ENCODE measurements at regions not wholly inside any gene's neighbourhood (a gene's known extent, or its start where the extent isn't known, plus 50 kb on each side); places are given as distances from the start of the nearest gene placed in this dataset.

DNA sequence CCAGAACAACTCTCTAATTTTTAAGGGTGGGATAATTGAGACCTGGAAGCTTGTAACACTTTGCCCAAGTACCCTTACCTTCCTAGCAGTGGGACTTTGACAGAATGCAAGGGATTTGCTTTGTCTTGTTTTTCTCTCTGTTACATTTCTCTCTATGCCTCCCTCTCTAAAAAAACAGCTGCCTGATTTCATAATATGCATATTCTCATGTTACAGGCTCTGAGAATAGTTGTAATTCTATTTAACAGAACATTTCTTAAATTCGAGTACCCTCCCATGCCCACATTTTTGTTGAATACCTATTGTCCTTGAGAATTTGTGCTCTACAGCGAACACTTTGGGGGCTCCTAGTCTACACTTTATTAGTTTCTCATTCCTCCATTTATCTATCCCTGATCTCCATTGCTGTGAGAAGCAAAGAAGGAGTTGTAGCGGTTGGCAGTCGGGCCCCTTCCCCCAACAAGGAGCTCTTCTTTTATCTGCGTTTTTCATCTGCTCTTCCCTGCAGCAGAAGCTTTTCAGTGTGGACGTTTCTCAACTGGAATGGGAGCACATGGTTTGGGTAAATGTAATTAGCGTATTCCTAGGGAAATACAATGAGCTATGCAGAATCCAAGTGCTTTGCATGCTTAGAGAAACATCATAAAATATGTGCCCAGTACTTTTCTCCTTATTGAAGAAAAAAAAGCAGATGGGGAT is 117.7 kb upstream of the CCDC90B start:
- Histone ChIP-seq H3K4me3 (no peak overlapping the region), H3K27me3 (no peaks in the 10 kb centered on the region), H3K36me3 (replicated peaks in 1 of 2; ENCODE audit: insufficient read depth in 1 of 2, low read depth in 2 of 2) (no peaks in the 10 kb centered on the region), H3K9me3 (no peaks in the 10 kb centered on the region), H3K4me1 (peaks cover 9% of the 10 kb centered on the region), H3K27ac (no peak overlapping the region)
- DNase-seq (no peak), ATAC-seq (no peak)
- WGBS, 2 donors = 72 to 74% methylated on average over 7 of the region's 7 CpGs
- TF ChIP-seq, protein P1, sequence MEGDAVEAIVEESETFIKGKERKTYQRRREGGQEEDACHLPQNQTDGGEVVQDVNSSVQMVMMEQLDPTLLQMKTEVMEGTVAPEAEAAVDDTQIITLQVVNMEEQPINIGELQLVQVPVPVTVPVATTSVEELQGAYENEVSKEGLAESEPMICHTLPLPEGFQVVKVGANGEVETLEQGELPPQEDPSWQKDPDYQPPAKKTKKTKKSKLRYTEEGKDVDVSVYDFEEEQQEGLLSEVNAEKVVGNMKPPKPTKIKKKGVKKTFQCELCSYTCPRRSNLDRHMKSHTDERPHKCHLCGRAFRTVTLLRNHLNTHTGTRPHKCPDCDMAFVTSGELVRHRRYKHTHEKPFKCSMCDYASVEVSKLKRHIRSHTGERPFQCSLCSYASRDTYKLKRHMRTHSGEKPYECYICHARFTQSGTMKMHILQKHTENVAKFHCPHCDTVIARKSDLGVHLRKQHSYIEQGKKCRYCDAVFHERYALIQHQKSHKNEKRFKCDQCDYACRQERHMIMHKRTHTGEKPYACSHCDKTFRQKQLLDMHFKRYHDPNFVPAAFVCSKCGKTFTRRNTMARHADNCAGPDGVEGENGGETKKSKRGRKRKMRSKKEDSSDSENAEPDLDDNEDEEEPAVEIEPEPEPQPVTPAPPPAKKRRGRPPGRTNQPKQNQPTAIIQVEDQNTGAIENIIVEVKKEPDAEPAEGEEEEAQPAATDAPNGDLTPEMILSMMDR (IDR thresholded peaks at IDR 0.05) = no peak
- TF ChIP-seq POLR2A (IDR thresholded peaks at IDR 0.05) = no peak
- intact Hi-C loops (cut with DNase I) = no loop called here

DNA sequence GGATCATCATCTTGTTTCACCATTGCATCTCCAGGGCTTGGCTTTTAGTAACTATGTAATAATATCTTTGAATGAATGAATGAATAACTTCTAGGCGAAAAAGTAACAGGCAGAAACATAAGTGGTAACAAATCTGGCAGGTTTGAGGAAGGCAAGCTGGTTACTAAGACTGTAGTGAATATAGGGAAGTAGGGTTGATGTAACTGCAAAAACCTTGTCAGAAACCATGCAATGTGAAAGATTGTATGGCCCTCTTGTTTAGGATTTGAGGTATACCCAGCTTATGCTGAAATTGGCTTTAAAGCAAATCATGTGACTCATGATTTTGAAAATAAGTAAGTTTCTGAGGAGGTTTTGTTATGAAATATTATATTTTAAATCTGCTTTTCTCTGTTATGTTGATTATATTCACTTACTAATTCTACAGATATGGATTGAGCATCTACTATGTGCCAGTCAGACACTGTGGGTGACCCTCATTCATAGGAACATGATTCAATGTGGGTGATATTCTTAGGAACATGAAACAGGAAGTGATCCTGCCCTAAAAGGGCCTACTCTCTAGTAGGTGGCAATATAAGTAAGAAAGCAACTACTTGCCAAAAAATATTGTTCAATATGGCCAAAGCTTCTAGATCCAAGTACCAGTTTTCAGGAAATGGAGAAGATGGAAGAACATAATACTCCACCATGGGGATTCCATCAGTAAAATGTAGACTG is 115.5 kb upstream of the CCDC90B start:
- Histone ChIP-seq H3K27ac (no peak overlapping the region), H3K27me3 (no peaks in the 10 kb centered on the region), H3K36me3 (replicated peaks in 1 of 2; ENCODE audit: insufficient read depth in 1 of 2, low read depth in 2 of 2) (no peaks in the 10 kb centered on the region), H3K4me3 (no peak overlapping the region), H3K4me1 (no peaks in the 10 kb centered on the region), H3K9me3 (no peaks in the 10 kb centered on the region)
- 76 to 88% methylated on average over 1 of the region's 1 CpG for WGBS, 2 donors
- DNase-seq (no peak), ATAC-seq (no peak)
- no peak for TF ChIP-seq POLR2A (IDR thresholded peaks at IDR 0.05)
- TF ChIP-seq, protein P1 (IDR thresholded peaks at IDR 0.05) = no peak
- intact Hi-C loops (cut with DNase I) = no loop called here

DNA sequence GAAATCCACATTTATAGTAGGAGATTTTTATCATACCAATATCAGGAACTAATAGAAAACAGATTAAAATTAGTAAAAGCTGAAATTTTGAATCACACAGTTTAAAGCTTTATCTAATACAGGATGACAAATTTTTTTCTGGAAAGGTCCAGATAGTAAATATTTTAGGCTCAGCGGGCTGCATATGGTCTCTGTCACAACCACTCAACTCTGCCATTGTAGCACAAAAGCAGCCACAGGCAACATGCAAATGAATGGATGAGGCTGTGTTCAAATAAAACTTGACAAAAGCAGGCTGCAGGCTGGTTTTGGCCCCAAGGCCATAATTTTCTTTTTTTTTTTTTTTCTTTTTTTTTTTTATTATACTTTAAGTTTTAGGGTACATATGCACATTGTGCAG is 108.2 kb upstream of the CCDC90B start:
- Histone ChIP-seq H3K36me3 (replicated peaks in 1 of 2; ENCODE audit: insufficient read depth in 1 of 2, low read depth in 2 of 2) (no peaks in the 10 kb centered on the region), H3K4me3 (no peak overlapping the region), H3K9me3 (no peaks in the 10 kb centered on the region), H3K4me1 (no peaks in the 10 kb centered on the region), H3K27me3 (no peaks in the 10 kb centered on the region), H3K27ac (no peak overlapping the region)
- intact Hi-C loops (cut with DNase I) = no loop called here
- DNase-seq (no peak), ATAC-seq (no peak)
- TF ChIP-seq, protein P1 (IDR thresholded peaks at IDR 0.05) = no peak
- TF ChIP-seq POLR2A (IDR thresholded peaks at IDR 0.05) = no peak
- 94 to 95% methylated on average over 1 of the region's 1 CpG for WGBS, 2 donors

DNA sequence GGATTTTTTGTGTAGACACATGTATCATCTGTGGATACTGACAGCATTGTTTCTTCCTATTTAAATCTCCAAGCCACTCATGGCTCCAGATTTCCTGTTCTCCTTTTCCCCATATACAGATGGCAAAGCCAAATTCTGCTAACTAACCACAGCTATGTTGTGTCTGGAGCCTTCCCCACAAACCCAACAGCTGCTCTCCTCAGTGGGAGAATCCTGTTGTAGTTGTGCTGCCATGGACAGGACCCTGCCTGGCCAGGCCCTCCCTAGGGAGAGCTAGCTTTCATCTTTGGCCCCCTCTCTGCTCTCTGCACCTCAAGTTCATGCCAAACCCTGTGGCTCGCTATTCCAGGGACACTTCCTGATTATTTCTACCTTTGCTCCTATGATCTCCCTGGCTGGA is 106.4 kb upstream of the CCDC90B start:
- no peaks in the 10 kb centered on the region for H3K27me3 ChIP-seq
- H3K4me1 ChIP-seq = no peaks in the 10 kb centered on the region
- DNase-seq (no peak), ATAC-seq (no peak)
- H3K27ac ChIP-seq = no peak overlapping the region
- no peak overlapping the region for H3K4me3 ChIP-seq
- no peak for TF ChIP-seq POLR2A (IDR thresholded peaks at IDR 0.05)
- TF ChIP-seq, protein P1 (IDR thresholded peaks at IDR 0.05) = no peak
- WGBS, 2 donors = 85 to 100% methylated on average over 1 of the region's 1 CpG
- H3K36me3 ChIP-seq (replicated peaks in 1 of 2; ENCODE audit: insufficient read depth in 1 of 2, low read depth in 2 of 2) = no peaks in the 10 kb centered on the region
- H3K9me3 ChIP-seq = no peaks in the 10 kb centered on the region
- intact Hi-C loops (cut with DNase I) = no loop called here

Data from body of pancreas (tissue), 4 donors.